Tibial artery (tissue), 4 donors: ENCODE measurements at regions not wholly inside any gene's neighbourhood (a gene's known extent, or its start where the extent isn't known, plus 50 kb on each side); places are given as distances from the start of the nearest gene placed in this dataset.
"Not testable (repeated sequence)": the region's sequence is repeated elsewhere in the genome, so short reads cannot be mapped to it uniquely, and the experiment has no call there.

Source experiments
- DNase-seq, 2 donors: peaks; one replicate each; pipeline ENCODE4 v3.0.0-alpha.2; 2019
- H3K27ac ChIP-seq, 2 donors: fragments of 200-600 bp; sonication (generic) in 1 of 2; 1 replicate in 1 of 2; 2 replicates in 1 of 2; pipeline ENCODE4 v1.5.1; 2018 to 2019; ENCODE audit warnings: mild to moderate bottlenecking in 1 of 2
- H3K27me3 ChIP-seq, 2 donors: fragments of 200-600 bp; sonication (generic) in 1 of 2; one replicate each; pipeline versions ENCODE4 v1.5.1 to v1.6.0; 2016 to 2019
- H3K36me3 ChIP-seq, 3 donors: fragments of 200-600 bp; sonication (generic) in 2 of 3; one replicate each; pipeline ENCODE4 v1.5.1; 2016 to 2019; ENCODE audit warnings: mild to moderate bottlenecking in 2 of 3
- H3K4me1 ChIP-seq, 4 donors: fragments of 200-600 bp; sonication (generic) in 2 of 4; 1 replicate in 3 of 4; 2 replicates in 1 of 4; pipeline ENCODE4 v1.5.1; 2016 to 2019
- H3K4me3 ChIP-seq, 2 donors: fragments of 200-600 bp; sonication (generic) in 1 of 2; 1 replicate in 1 of 2; 2 replicates in 1 of 2; pipeline ENCODE4 v1.5.1; 2018 to 2019; ENCODE audit warnings: mild to moderate bottlenecking in 2 of 2
- H3K9me3 ChIP-seq, 3 donors: fragments of 200-600 bp; sonication (generic) in 1 of 3; one replicate each; pipeline ENCODE4 v1.5.1; 2016 to 2019
- CTCF ChIP-seq, 2 experiments: fragments of 200-600 bp in 1 of 2; fragments of 450-650 bp in 1 of 2; IDR thresholded peaks; one replicate each; pipeline ENCODE4 v1.5.1; 2017 to 2019; ENCODE audit warnings: antibody characterized with exemption in 2 of 2, mild to moderate bottlenecking in 1 of 2, moderate library complexity in 1 of 2
- intact Hi-C: fragments of 100-400 bp; cut with DNase I; formaldehyde crosslinking; loops from one replicate; pipeline ENCODE4 v1.15.0; 2023; ENCODE audit warnings: low total_unique reads

- Histone ChIP-seq H3K36me3 (peaks cover 0 to 6% (median 5%) of the 10 kb centered on the region in 3 donors), H3K27ac (no peak overlapping the region), H3K4me3 (no peak overlapping the region), H3K9me3 (peaks cover 0 to 10% (median 9%) of the 10 kb centered on the region in 3 donors), H3K4me1 (no peaks in the 10 kb centered on the region), H3K27me3 (no peaks in the 10 kb centered on the region)
- intact Hi-C loops = no loop called here
- no peak for DNase-seq
- TF ChIP-seq CTCF (IDR thresholded peaks at IDR 0.05) = no peak
These were observed 84.1 kb upstream of the ACKR3 start for GRCh38 chr2:236485519-236485918.

GRCh38 chr2:236489083-236489482 lies 80.5 kb upstream of the ACKR3 start:
- intact Hi-C loops, H3K4me1 ChIP-seq, H3K9me3 ChIP-seq, H3K27ac ChIP-seq, H3K4me3 ChIP-seq, H3K27me3 ChIP-seq, H3K36me3 ChIP-seq, DNase-seq: not testable (repeated sequence)

- no peaks in the 10 kb centered on the region for H3K4me1 ChIP-seq
- intact Hi-C loops = no loop called here
- DNase-seq = no peak
- no peak for TF ChIP-seq CTCF (IDR thresholded peaks at IDR 0.05)
- no peaks in the 10 kb centered on the region for H3K27me3 ChIP-seq
- H3K27ac ChIP-seq = no peak overlapping the region
- no peaks in the 10 kb centered on the region for H3K9me3 ChIP-seq
- peaks cover 0 to 6% (median 0%) of the 10 kb centered on the region in 3 donors for H3K36me3 ChIP-seq
- H3K4me3 ChIP-seq = no peak overlapping the region
These were observed 79.7 kb upstream of the ACKR3 start for GRCh38 chr2:236489895-236490404.

GRCh38 chr2:236496340-236496739 lies 73.3 kb upstream of the ACKR3 start:
- Histone ChIP-seq H3K9me3 (no peaks in the 10 kb centered on the region), H3K4me3 (no peak overlapping the region), H3K36me3 (peaks cover 0 to 6% (median 0%) of the 10 kb centered on the region in 3 donors), H3K4me1 (no peaks in the 10 kb centered on the region), H3K27me3 (no peaks in the 10 kb centered on the region), H3K27ac (no peak overlapping the region)
- intact Hi-C loops = no loop called here
- DNase-seq = no peak
- TF ChIP-seq CTCF (IDR thresholded peaks at IDR 0.05) = no peak

GRCh38 chr2:236498369-236498768 lies 71.3 kb upstream of the ACKR3 start:
- DNase-seq = no peak
- Histone ChIP-seq H3K27me3 (no peaks in the 10 kb centered on the region), H3K27ac (no peak overlapping the region), H3K36me3 (peaks cover 0 to 6% (median 0%) of the 10 kb centered on the region in 3 donors), H3K4me1 (no peaks in the 10 kb centered on the region), H3K4me3 (no peak overlapping the region), H3K9me3 (no peaks in the 10 kb centered on the region)
- intact Hi-C loops = no loop called here
- no peak for TF ChIP-seq CTCF (IDR thresholded peaks at IDR 0.05)

- no peak for TF ChIP-seq CTCF (IDR thresholded peaks at IDR 0.05)
- no peak for DNase-seq
- Histone ChIP-seq H3K4me3 (no peak overlapping the region), H3K9me3 (no peaks in the 10 kb centered on the region), H3K36me3 (peaks cover 0 to 6% (median 0%) of the 10 kb centered on the region in 3 donors), H3K27me3 (no peaks in the 10 kb centered on the region), H3K27ac (no peak overlapping the region), H3K4me1 (no peaks in the 10 kb centered on the region)
- intact Hi-C loops = no loop called here
These were observed 69.7 kb upstream of the ACKR3 start for GRCh38 chr2:236499691-236500578.
